LNCAP (cell line): ENCODE measurements at regions not wholly inside any gene's neighbourhood (a gene's known extent, or its start where the extent isn't known, plus 50 kb on each side); places are given as distances from the start of the nearest gene placed in this dataset.

Experiments
- TF ChIP-seq, protein P1 (sequence below): fragments of 450-650 bp; IDR thresholded peaks from 2 replicates; pipeline ENCODE4 v1.5.1; 2017; ENCODE audit warnings: mild to moderate bottlenecking

GRCh38 chr1:191255354-191256054 lies 777.8 kb upstream of the BRINP3 start:
- TF ChIP-seq, protein P1, sequence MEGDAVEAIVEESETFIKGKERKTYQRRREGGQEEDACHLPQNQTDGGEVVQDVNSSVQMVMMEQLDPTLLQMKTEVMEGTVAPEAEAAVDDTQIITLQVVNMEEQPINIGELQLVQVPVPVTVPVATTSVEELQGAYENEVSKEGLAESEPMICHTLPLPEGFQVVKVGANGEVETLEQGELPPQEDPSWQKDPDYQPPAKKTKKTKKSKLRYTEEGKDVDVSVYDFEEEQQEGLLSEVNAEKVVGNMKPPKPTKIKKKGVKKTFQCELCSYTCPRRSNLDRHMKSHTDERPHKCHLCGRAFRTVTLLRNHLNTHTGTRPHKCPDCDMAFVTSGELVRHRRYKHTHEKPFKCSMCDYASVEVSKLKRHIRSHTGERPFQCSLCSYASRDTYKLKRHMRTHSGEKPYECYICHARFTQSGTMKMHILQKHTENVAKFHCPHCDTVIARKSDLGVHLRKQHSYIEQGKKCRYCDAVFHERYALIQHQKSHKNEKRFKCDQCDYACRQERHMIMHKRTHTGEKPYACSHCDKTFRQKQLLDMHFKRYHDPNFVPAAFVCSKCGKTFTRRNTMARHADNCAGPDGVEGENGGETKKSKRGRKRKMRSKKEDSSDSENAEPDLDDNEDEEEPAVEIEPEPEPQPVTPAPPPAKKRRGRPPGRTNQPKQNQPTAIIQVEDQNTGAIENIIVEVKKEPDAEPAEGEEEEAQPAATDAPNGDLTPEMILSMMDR, result no peak

DNA sequence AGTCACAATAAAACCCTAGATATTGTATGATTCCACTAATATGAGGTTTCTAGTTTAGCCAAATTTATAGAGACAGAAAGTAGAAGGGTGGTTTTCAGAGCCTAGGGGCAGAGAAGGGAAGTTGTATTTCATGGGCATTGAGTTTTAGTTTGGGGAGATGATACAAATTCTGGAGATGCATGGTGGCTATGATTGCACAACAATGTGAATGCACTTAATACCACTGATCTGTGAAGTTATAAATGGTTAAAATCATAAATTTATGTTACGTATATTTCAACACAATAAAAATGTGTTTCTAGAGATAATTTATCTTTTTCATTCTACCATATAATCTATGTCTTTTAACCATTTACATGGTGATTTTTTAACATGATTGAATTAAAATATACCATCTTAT lies 779.3 kb upstream of the BRINP3 start:
- TF ChIP-seq, protein P1, result no peak

DNA sequence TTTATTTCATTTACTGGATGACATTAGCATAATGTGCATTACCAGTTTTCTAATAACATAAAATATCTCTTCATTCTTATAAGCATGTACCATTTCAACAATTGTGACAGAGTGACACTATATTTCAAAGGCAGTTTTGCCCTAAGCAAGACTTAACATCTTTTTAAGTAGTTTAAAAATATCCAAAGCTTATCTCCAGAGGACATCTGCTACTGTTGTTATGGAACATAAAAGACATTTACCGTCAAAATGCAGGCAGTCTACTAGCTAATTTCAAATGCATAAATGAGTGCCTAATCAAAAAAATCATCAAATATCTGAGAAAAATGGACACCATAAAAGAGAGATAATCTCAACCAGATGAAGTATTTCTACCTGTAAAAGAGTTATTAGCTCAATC lies 782.4 kb upstream of the BRINP3 start:
- TF ChIP-seq, protein P1, result no peak

DNA sequence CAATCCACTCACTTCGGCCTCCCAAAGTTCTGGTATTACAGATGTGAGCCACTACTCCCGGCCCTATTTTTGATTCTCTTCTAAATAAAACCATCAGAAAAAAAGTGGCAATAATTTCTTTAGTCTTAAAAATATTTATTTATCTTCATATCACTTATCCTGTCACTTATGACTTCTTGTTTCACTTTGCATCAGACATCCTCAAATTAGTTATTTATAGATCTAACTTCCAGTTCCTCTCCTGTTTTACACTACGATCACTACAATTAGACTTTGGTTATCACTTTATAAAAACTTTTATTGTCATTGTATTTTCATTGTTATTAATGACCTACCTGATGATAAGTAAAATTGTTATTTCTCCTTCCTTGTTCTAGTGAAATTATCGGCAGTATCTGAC lies 783.4 kb upstream of the BRINP3 start:
- TF ChIP-seq, protein P1, result no peak

DNA sequence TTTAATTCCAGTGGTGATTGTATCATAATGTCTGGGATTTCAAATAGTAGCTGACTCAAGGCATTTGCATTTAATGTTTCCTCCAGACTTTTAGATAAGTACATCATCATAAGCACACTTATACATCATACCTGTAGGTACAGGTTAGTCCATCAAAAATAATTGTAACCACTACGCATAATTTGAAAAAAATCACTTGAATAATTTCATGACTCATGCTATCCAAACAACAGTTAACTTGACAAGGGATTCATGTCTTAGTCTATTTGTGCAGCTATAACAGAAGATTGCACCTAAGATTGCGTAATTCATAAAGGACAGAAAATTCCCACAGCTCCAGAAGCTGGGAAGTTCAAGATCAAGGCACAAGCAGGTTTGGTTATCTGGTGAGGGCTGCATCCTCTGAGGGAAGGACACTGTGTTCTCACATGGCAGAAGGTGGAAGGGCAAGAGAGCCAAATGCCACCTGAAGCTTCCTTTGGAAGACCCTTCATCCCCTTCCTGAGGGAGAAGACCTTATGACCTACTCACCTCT lies 801.7 kb upstream of the BRINP3 start:
- TF ChIP-seq, protein P1, result no peak

DNA sequence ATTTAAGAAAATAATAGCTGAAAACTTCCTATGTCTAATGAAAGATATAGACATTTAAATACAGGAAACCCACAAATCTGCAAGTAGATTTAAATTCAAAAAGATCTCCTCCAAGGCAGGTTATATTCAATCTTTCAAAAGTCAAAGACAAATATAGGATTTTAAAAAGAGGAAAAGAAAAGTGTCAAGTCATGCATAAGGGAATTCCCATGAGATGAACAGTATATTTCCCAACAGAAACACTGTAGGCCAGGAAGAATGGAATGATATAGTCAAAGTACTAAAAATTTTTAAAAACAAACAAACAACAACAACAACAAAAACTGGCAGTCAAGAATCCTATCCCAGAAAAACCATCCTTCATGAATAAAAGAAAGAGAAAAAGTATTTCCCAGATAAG lies 806.5 kb upstream of the BRINP3 start:
- TF ChIP-seq, protein P1, result no peak

GRCh38 chr1:191290441-191290840 lies 812.8 kb upstream of the BRINP3 start:
- TF ChIP-seq, protein P1, result no peak
